Ramos (cell line): ENCODE measurements at regions not wholly inside any gene's neighbourhood (a gene's known extent, or its start where the extent isn't known, plus 50 kb on each side); places are given as distances from the start of the nearest gene placed in this dataset.
"Not testable (repeated sequence)": the region's sequence is repeated elsewhere in the genome, so short reads cannot be mapped to it uniquely, and the experiment has no call there.

Experiments
- in situ Hi-C: fragments of 300-500 bp; cut with MboI; formaldehyde crosslinking; loops from one replicate; pipeline ENCODE4 v1.14.3; 2022; ENCODE audit warnings: low sequenced_read_pairs; ENCODE audit not compliant: unreplicated experiment

- in situ Hi-C loops: no loop called here
These were observed 228.5 kb upstream of the C1orf174 start for GRCh38 chr1:4128616-4129015.

- in situ Hi-C loops: no loop called here
These were observed 229.6 kb upstream of the C1orf174 start for GRCh38 chr1:4129693-4130092.

- in situ Hi-C loops: no loop called here
These were observed 230.0 kb upstream of the C1orf174 start for GRCh38 chr1:4130096-4130495.

- in situ Hi-C loops: no loop called here
These were observed 231.7 kb upstream of the C1orf174 start for GRCh38 chr1:4131734-4132133.

- in situ Hi-C loops: no loop called here
These were observed 232.6 kb upstream of the C1orf174 start for GRCh38 chr1:4132352-4133296.

GRCh38 chr1:4133297-4133938 is 233.3 kb upstream of the C1orf174 start:
- in situ Hi-C loops: no loop called here

- in situ Hi-C loops: no loop called here
These were observed 233.9 kb upstream of the C1orf174 start for GRCh38 chr1:4133939-4134321.

GRCh38 chr1:4135853-4136252 is 235.8 kb upstream of the C1orf174 start:
- in situ Hi-C loops: not testable (repeated sequence)

GRCh38 chr1:4137621-4138415 is 237.7 kb upstream of the C1orf174 start:
- in situ Hi-C loops: no loop called here

GRCh38 chr1:4139646-4140045 is 239.6 kb upstream of the C1orf174 start:
- in situ Hi-C loops: no loop called here

- in situ Hi-C loops: no loop called here
These were observed 240.2 kb upstream of the C1orf174 start for GRCh38 chr1:4140241-4140640.

GRCh38 chr1:4140821-4141220 is 240.7 kb upstream of the C1orf174 start:
- in situ Hi-C loops: no loop called here

- in situ Hi-C loops: no loop called here
These were observed 244.4 kb upstream of the C1orf174 start for GRCh38 chr1:4144349-4144971.

GRCh38 chr1:4146101-4146500 is 246.0 kb upstream of the C1orf174 start:
- in situ Hi-C loops: no loop called here

GRCh38 chr1:4146614-4147013 is 246.5 kb upstream of the C1orf174 start:
- in situ Hi-C loops: no loop called here

- in situ Hi-C loops: no loop called here
These were observed 247.4 kb upstream of the C1orf174 start for GRCh38 chr1:4147509-4147908.

- in situ Hi-C loops: no loop called here
These were observed 249.2 kb upstream of the C1orf174 start for GRCh38 chr1:4149281-4149680.

GRCh38 chr1:4149831-4150230 is 249.8 kb upstream of the C1orf174 start:
- in situ Hi-C loops: no loop called here

- in situ Hi-C loops: no loop called here
These were observed 250.2 kb upstream of the C1orf174 start for GRCh38 chr1:4150262-4150661.

GRCh38 chr1:4152266-4152665 is 252.2 kb upstream of the C1orf174 start:
- in situ Hi-C loops: no loop called here
